ENCODE measurements at regions not wholly inside any gene's neighbourhood (a gene's known extent, or its start where the extent isn't known, plus 50 kb on each side); places are given as distances from the start of the nearest gene placed in this dataset.

DNA sequence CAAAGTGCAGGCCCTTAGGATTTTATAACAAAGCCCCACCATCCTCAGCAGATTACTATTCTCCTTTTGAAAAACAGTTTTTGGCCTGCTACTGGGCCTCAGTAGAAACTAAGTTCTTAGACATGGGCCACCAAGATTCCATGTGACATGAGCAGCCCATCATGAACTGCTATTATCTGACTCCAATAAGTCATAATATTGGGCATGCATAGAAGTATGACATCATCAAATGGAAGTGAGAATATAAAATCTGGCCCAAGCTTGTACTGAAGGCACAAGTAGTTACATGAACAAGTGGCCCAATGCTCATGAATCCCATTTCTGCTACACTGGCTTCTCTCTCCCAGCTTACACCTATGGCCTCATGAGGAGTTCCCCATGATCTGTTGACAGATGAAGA lies 404.8 kb downstream of the EPHA5 start:
- H3K4me1 ChIP-seq (ENCODE audit: control insufficient read depth, insufficient read depth, low read length) = no peaks in the 10 kb centered on the region
- no peak overlapping the region for H3K27ac ChIP-seq (ENCODE audit: low read length)
- Mint-ChIP-seq H3K4me3 (no peak overlapping the region), H3K27ac (no peak overlapping the region), H3K9me3 (peaks cover 10 to 16% of the 10 kb centered on the region in 2 donors), H3K27me3 (ENCODE audit: low read depth in 2 of 2) (no peaks in the 10 kb centered on the region), H3K4me1 (no peaks in the 10 kb centered on the region), H3K36me3 (no peaks in the 10 kb centered on the region)
- ATAC-seq = no peak
- DNase-seq = no peak
- H3K27me3 ChIP-seq (ENCODE audit: control insufficient read depth, insufficient read depth, low read length) = no peaks in the 10 kb centered on the region
- intact Hi-C loops (cut with micrococcal nuclease) = no loop called here
- TF ChIP-seq, protein P1, sequence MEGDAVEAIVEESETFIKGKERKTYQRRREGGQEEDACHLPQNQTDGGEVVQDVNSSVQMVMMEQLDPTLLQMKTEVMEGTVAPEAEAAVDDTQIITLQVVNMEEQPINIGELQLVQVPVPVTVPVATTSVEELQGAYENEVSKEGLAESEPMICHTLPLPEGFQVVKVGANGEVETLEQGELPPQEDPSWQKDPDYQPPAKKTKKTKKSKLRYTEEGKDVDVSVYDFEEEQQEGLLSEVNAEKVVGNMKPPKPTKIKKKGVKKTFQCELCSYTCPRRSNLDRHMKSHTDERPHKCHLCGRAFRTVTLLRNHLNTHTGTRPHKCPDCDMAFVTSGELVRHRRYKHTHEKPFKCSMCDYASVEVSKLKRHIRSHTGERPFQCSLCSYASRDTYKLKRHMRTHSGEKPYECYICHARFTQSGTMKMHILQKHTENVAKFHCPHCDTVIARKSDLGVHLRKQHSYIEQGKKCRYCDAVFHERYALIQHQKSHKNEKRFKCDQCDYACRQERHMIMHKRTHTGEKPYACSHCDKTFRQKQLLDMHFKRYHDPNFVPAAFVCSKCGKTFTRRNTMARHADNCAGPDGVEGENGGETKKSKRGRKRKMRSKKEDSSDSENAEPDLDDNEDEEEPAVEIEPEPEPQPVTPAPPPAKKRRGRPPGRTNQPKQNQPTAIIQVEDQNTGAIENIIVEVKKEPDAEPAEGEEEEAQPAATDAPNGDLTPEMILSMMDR (IDR thresholded peaks at IDR 0.05) = no peak
- H3K9me3 ChIP-seq (ENCODE audit: control insufficient read depth, insufficient read depth, low read length) = peaks cover 5% of the 10 kb centered on the region
- H3K36me3 ChIP-seq (ENCODE audit: control insufficient read depth, insufficient read depth, low read length) = no peaks in the 10 kb centered on the region
- H3K4me3 ChIP-seq (ENCODE audit: low read length) = no peak overlapping the region

DNA sequence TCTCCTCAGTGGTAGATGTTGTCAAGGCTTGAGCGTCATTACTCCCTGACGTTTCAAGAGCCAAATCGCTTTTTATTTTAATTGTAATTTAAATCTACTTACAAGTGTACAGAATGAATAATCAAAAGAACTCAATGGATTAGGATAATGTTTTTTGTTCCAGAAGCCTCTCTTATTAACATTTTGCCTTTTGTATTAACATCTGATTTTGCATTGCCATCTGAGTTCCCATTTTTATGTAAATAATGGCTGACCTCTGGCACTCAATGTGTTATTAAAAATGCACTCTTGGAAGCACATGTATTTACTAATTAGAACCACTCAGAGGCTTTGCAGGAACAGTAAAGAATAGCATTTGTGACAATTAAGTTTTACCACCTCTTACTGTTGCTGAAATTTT lies 411.0 kb downstream of the EPHA5 start:
- H3K27me3 Mint-ChIP-seq (ENCODE audit: low read depth in 2 of 2) = no peaks in the 10 kb centered on the region
- no peak for DNase-seq
- no CpG with 5 or more reads among the region's 3 CpGs for WGBS (ENCODE audit: insufficient coverage)

DNA sequence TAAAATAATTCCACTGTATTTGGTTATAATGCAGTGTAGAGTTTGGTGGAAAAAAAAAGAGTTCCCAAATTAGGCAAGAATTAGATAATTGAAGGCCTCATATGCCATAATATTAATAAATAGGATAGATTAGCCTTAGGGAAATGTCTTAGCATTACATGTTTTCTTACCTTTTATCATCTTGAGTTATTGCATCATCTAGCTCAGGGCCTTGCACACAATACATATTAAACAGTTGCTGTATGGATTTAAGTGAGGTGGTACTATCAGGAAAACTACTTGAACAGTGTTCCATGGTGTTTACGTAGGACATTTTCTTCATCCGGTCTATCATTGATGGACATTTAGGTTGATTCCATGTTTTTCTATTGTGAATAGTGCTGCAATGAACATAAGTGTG lies 419.4 kb downstream of the EPHA5 start:
- Mint-ChIP-seq H3K4me1 (no peaks in the 10 kb centered on the region), H3K27me3 (ENCODE audit: low read depth in 2 of 2) (no peaks in the 10 kb centered on the region)

More for the DNA sequence above, 411.0 kb downstream of the EPHA5 start:
- Mint-ChIP-seq H3K27ac (no peak overlapping the region), H3K9me3 (peaks cover 8% of the 10 kb centered on the region in 2 donors), H3K4me3 (no peak overlapping the region), H3K36me3 (no peaks in the 10 kb centered on the region), H3K4me1 (no peaks in the 10 kb centered on the region)
- Histone ChIP-seq H3K36me3 (ENCODE audit: control insufficient read depth, insufficient read depth, low read length) (no peaks in the 10 kb centered on the region), H3K9me3 (ENCODE audit: control insufficient read depth, insufficient read depth, low read length) (no peaks in the 10 kb centered on the region), H3K27ac (ENCODE audit: low read length) (no peak overlapping the region), H3K4me3 (ENCODE audit: low read length) (no peak overlapping the region), H3K4me1 (ENCODE audit: control insufficient read depth, insufficient read depth, low read length) (no peaks in the 10 kb centered on the region), H3K27me3 (ENCODE audit: control insufficient read depth, insufficient read depth, low read length) (no peaks in the 10 kb centered on the region)
- ATAC-seq = no peak
- intact Hi-C loops (cut with micrococcal nuclease) = no loop called here
- TF ChIP-seq, protein P1 (IDR thresholded peaks at IDR 0.05) = no peak

DNA sequence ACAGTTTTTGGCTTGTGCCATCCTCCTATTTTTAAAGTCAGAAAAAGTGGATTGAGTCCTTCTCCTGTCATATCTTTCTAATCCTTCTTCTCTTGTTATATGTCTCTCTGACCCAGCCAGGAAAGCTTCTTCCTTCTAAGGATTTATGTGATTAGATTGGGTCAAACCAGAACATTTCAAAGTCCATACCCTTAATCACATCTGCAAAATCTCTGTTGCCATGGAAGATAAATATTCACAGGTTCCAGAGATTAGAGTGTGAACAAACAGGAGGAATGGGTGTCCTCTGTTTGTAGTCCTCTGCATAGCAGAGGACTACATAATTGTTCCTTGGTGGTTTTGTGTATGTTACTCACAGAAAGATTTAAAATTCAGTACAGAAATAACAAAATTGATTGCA lies 421.2 kb downstream of the EPHA5 start:
- no peak for ATAC-seq
- Mint-ChIP-seq H3K27me3 (ENCODE audit: low read depth in 2 of 2) (no peaks in the 10 kb centered on the region), H3K27ac (no peak overlapping the region), H3K4me1 (no peaks in the 10 kb centered on the region), H3K4me3 (no peak overlapping the region), H3K9me3 (peaks cover 8 to 9% of the 10 kb centered on the region in 2 donors), H3K36me3 (no peaks in the 10 kb centered on the region)
- no peak overlapping the region for H3K27ac ChIP-seq (ENCODE audit: low read length)
- no peaks in the 10 kb centered on the region for H3K9me3 ChIP-seq (ENCODE audit: control insufficient read depth, insufficient read depth, low read length)
- H3K4me3 ChIP-seq (ENCODE audit: low read length) = no peak overlapping the region
- no peaks in the 10 kb centered on the region for H3K4me1 ChIP-seq (ENCODE audit: control insufficient read depth, insufficient read depth, low read length)
- TF ChIP-seq, protein P1 (IDR thresholded peaks at IDR 0.05) = no peak
- no peak for DNase-seq
- H3K27me3 ChIP-seq (ENCODE audit: control insufficient read depth, insufficient read depth, low read length) = no peaks in the 10 kb centered on the region
- H3K36me3 ChIP-seq (ENCODE audit: control insufficient read depth, insufficient read depth, low read length) = no peaks in the 10 kb centered on the region
- intact Hi-C loops (cut with micrococcal nuclease) = no loop called here

More for the DNA sequence above, 419.4 kb downstream of the EPHA5 start:
- DNase-seq (no peak), ATAC-seq (no peak)
- peaks cover 6 to 8% of the 10 kb centered on the region in 2 donors for H3K9me3 Mint-ChIP-seq
- WGBS (ENCODE audit: insufficient coverage) = 97% methylated on average over 2 of the region's 2 CpGs
- no peaks in the 10 kb centered on the region for H3K36me3 Mint-ChIP-seq
- no peak overlapping the region for H3K27ac Mint-ChIP-seq
- Histone ChIP-seq H3K36me3 (ENCODE audit: control insufficient read depth, insufficient read depth, low read length) (no peaks in the 10 kb centered on the region), H3K4me1 (ENCODE audit: control insufficient read depth, insufficient read depth, low read length) (no peaks in the 10 kb centered on the region), H3K27ac (ENCODE audit: low read length) (no peak overlapping the region), H3K27me3 (ENCODE audit: control insufficient read depth, insufficient read depth, low read length) (no peaks in the 10 kb centered on the region), H3K9me3 (ENCODE audit: control insufficient read depth, insufficient read depth, low read length) (no peaks in the 10 kb centered on the region), H3K4me3 (ENCODE audit: low read length) (no peak overlapping the region)
- H3K4me3 Mint-ChIP-seq = no peak overlapping the region
- TF ChIP-seq, protein P1 (IDR thresholded peaks at IDR 0.05) = no peak
- intact Hi-C loops (cut with micrococcal nuclease) = no loop called here
